Anterior cingulate cortex (tissue), 58 donors: ENCODE measurements at regions not wholly inside any gene's neighbourhood (a gene's known extent, or its start where the extent isn't known, plus 50 kb on each side); places are given as distances from the start of the nearest gene placed in this dataset.
"Not testable (repeated sequence)": the region's sequence is repeated elsewhere in the genome, so short reads cannot be mapped to it uniquely, and the experiment has no call there.

ENCODE experiments used
- DNase-seq, 58 donors: peaks; one replicate each; lab custom pipeline; 2025; lab: John Stamatoyannopoulos, UW

DNA sequence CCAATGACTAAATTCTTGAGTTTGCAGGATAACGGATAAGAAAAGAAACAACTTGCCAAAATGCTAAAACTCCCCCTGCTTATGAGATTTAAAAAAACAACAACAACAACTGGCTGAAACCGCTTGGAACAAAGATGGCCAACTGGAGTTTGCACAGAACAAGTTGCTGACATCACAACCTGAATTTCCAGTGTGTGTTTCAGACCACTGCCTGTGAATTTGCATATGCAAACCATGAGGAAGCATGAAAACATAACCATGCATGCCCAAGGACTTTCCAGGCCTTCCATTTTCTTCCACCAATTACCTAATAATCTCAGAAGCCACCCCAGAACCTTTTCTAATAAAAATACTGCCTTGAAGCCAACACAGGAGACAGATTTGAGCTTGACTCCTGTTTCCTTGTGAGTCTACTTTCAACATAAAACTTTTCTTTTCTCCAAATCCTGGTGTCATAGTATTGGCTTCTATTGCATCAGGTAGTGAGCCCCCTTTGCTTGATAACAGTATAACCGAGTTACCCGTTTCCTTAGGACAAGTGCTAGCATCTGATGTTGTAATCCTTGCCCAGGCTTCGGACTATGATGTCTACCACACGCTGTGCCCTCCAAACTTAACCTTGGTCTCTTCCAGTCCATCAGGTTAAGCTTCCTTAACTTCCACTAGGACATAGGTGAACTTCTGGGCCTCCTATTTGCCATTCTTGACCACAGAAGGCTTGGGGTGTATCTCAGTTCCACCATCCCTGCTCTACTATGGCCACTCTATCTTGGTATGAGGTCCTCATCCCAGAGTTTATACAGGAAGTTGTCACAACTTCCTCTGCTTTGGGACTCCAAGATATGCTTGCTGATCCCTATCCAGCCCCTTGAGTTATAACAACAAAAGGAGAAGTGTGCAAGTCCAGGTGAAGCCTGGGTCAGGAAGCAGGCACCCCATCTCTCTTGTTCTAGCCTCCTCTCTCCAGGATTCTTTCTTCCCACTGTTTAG is 385.5 kb upstream of the INTU start:
- DNase-seq = no peak

GRCh38 chr4:127249066-127249766 is 383.5 kb upstream of the INTU start:
- no peak for DNase-seq

- no peak for DNase-seq
These were observed 383.0 kb upstream of the INTU start for GRCh38 chr4:127249767-127250108.

DNA sequence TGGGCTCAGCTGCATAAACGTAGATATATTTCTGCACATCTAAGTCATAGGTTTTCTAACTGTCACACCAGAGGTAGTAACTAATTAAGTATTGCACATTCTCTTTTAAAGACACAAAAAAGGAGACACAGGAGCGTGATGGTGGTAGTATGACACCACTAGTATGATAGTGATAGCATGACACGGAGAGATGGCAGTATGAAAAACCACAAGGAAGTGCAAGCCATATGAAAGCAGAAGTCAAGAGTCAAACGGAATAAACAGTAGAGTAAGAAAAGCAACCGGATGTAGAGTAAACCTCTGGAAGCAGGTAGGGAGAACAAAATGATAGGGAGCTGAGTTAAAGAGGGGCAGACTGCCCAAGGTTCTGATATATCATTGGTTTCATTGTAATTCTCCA is 382.2 kb upstream of the INTU start:
- DNase-seq = no peak

- DNase-seq = no peak
These were observed 381.3 kb upstream of the INTU start for GRCh38 chr4:127251423-127251822.

GRCh38 chr4:127256500-127256899 is 376.3 kb upstream of the INTU start:
- DNase-seq = no peak

DNA sequence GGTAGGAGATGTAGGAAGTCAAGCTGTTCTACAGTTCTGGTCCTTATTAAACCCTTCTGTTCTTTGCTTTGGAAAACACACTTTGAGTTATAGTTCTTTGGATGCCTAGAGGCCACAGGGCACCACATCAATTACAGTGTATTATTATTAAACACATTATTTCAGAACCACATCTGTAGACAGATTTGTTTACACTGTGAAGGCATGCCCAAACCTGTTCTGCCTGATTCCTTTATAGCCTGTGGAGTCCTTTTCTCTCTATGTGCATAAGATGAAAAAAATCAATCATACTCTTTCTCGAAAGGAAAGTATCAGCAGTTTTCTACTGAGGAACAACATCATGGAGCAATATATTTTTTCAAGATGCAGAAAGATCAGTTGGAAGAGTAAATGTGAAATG is 371.3 kb upstream of the INTU start:
- DNase-seq = no peak

DNA sequence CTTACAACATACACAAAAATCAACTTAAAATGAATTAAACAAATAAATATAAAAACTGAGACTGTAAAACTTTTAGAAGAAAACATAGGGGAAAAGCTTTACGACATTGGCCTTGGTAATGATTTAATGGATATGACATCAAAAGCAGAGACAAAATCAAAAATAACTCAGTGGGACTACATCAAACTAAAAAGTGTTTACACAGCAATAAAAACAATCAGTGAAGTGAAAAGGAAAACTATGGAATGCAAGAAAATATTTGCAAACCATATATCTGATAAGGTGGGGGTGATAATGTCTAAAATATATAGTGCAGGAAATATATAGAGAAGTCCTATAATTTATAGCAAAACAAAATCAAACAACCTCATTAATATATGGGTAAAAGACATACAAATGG is 364.4 kb upstream of the INTU start:
- no peak for DNase-seq

DNA sequence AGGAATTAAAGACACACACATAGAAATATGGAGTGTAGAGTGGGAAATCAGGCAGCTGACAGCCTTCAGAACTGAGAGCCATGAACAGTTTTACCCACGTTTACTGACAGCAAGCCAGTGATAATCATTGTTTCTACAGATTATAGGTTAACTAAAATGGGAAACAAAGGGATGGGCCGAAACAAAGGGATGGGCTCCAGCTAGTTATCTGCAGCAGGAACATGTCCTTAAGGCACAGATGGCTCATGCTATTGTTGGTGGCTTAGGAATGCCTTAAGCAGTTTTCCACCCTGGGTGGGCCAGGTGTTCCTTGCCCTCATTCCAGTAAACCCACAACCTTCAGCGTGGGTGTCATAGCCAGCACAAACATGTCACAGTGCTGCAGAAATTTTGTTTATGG is 355.7 kb upstream of the INTU start:
- not testable (repeated sequence) for DNase-seq

DNA sequence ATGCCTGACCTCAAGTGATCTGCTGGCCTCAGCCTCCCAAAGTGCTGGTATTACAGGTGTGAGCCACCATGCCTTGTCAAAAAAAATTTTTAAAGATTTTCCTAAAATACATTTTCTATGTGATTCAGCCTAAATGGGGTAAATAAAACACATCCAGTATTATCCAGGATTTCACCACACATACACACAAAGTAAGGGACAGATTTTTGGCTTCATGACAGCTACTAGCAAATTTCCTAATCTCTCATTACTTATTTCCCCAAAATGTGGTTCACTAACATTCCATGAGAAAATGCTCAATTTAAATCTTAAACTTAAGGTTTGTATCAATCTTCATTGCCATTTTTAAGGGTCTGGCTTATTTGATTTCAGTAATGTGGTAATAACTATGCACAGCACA is 348.5 kb upstream of the INTU start:
- DNase-seq = no peak

- DNase-seq = no peak
These were observed 341.4 kb upstream of the INTU start for GRCh38 chr4:127291316-127291715.

DNA sequence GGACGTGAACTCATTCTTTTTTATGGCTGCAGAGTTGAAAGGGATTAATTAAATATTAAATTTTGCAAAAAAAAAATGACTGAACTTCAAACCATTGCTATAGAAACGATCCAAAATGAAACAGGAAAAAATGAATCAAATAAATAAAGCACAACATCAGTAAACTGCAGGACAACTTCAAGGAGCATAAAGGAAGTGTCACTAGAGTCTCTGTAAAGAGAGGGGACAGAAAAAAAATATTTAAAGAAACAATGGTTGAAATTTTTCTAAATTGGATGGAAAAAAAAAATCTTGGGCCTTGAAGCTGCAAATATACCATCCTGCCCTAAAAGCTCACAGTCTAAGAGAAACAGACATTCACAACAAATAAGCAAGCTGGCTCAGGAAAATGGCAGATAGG is 339.3 kb upstream of the INTU start:
- no peak for DNase-seq

GRCh38 chr4:127304356-127304755 is 328.4 kb upstream of the INTU start:
- no peak for DNase-seq

- DNase-seq = no peak
These were observed 324.8 kb upstream of the INTU start for GRCh38 chr4:127307996-127308395.

GRCh38 chr4:127309369-127310102 is 323.2 kb upstream of the INTU start:
- DNase-seq = no peak

GRCh38 chr4:127311371-127311770 is 321.4 kb upstream of the INTU start:
- no peak for DNase-seq

DNA sequence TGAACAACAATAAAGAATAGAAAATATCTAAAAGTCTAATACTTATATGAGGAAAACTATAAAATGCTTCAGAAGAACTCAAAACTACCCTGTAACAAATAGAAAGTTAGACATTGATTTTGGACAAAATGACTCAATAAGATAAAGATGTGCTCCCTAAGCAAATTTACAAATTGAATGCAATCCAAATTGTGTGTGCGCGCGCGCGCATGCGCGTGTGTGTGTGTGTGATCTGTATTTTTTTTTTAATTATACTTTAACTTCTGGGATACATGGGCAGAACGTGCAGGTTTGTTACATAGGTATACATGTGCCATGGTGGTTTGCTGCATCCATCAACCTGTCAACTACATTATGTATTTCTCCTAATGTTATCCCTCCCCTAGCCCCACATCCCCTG is 320.8 kb upstream of the INTU start:
- DNase-seq = no peak

- no peak for DNase-seq
These were observed 319.0 kb upstream of the INTU start for GRCh38 chr4:127313767-127314166.

- DNase-seq = no peak
These were observed 305.3 kb upstream of the INTU start for GRCh38 chr4:127327491-127327890.

GRCh38 chr4:127335073-127335620 is 297.6 kb upstream of the INTU start:
- no peak for DNase-seq

GRCh38 chr4:127335732-127336131 is 297.0 kb upstream of the INTU start:
- no peak for DNase-seq
